Natural killer cell (primary cell): ENCODE measurements at regions not wholly inside any gene's neighbourhood (a gene's known extent, or its start where the extent isn't known, plus 50 kb on each side); places are given as distances from the start of the nearest gene placed in this dataset.
"Not testable (repeated sequence)": the region's sequence is repeated elsewhere in the genome, so short reads cannot be mapped to it uniquely, and the experiment has no call there.

Experiments
- ATAC-seq, 3 donors: fragments of 150-1000 bp in 2 of 3; fragments of 200-7000 bp in 1 of 3; cut with Tn5 transposase; 1 replicate in 1 of 3; 2 replicates in 2 of 3; pipeline ENCODE4 v1.10.0; 2021; ENCODE audit warnings: mild to moderate bottlenecking in 2 of 3, moderate library complexity in 2 of 3
- DNase-seq, 2 donors: peaks; one replicate each; pipeline versions ENCODE4 v3.0.0 to v3.0.0-alpha.2; 2013 to 2021; ENCODE audit warnings: mixed read lengths in 1 of 2
- H3K27ac ChIP-seq: one replicate; pipeline ENCODE4 v1.5.1; 2013; ENCODE audit warnings: mild to moderate bottlenecking, low read length
- H3K27me3 ChIP-seq: one replicate; pipeline ENCODE4 v1.6.1; 2013; ENCODE audit warnings: low read length; ENCODE audit not compliant: control insufficient read depth, insufficient read depth
- H3K36me3 ChIP-seq: one replicate; pipeline ENCODE4 v1.6.1; 2013; ENCODE audit warnings: low read length; ENCODE audit not compliant: control insufficient read depth, insufficient read depth
- H3K4me1 ChIP-seq: one replicate; pipeline ENCODE4 v1.6.1; 2013; ENCODE audit warnings: low read length; ENCODE audit not compliant: control insufficient read depth, insufficient read depth
- H3K4me3 ChIP-seq: one replicate; pipeline ENCODE4 v1.5.1; 2013; ENCODE audit warnings: low read length
- H3K9me3 ChIP-seq: one replicate; pipeline ENCODE4 v1.6.1; 2013; ENCODE audit warnings: low read length; ENCODE audit not compliant: control insufficient read depth, insufficient read depth
- H3K27ac Mint-ChIP-seq, 2 donors: one replicate each; pipeline ENCODE4 v1.8.0; 2022; ENCODE audit warnings: mild to moderate bottlenecking in 2 of 2, mixed read lengths in 2 of 2, moderate library complexity in 1 of 2
- H3K27me3 Mint-ChIP-seq, 2 donors: one replicate each; pipeline ENCODE4 v1.8.0; 2022; ENCODE audit warnings: low read depth in 2 of 2, mixed read lengths in 2 of 2
- H3K36me3 Mint-ChIP-seq: one replicate; pipeline ENCODE4 v1.8.0; 2022; ENCODE audit warnings: mixed read lengths
- H3K4me1 Mint-ChIP-seq, 2 donors: one replicate each; pipeline ENCODE4 v1.8.0; 2022; ENCODE audit warnings: mixed read lengths in 2 of 2
- H3K4me3 Mint-ChIP-seq: one replicate; pipeline ENCODE4 v1.8.0; 2022; ENCODE audit warnings: mild to moderate bottlenecking, moderate library complexity, mixed read lengths
- H3K9me3 Mint-ChIP-seq, 2 donors: one replicate each; pipeline ENCODE4 v1.8.0; 2022; ENCODE audit warnings: mixed read lengths in 2 of 2
- CTCF ChIP-seq: fragments of 200-600 bp; IDR thresholded peaks from one replicate; pipeline ENCODE4 v1.8.0; 2022; ENCODE audit warnings: antibody characterized with exemption
- WGBS: methylation state at CpG from one replicate; pipeline ENCODE4 v1.1.7; 2013; ENCODE audit warnings: missing lambda C conversion rate; ENCODE audit not compliant: insufficient coverage; 5-methylcytosine and 5-hydroxymethylcytosine counted together
- intact Hi-C: fragments of 100-400 bp; cut with micrococcal nuclease; formaldehyde crosslinking; loops from one replicate; pipeline ENCODE4 v1.14.2; 2022

GRCh38 chr9:97103613-97104383, 64.9 kb upstream of the CTSV start:
- H3K4me1 Mint-ChIP-seq, H3K4me1 ChIP-seq, DNase-seq, H3K27me3 ChIP-seq, H3K36me3 ChIP-seq, H3K9me3 ChIP-seq, H3K27me3 Mint-ChIP-seq, ATAC-seq, H3K4me3 Mint-ChIP-seq, H3K9me3 Mint-ChIP-seq, intact Hi-C loops, H3K4me3 ChIP-seq, H3K27ac Mint-ChIP-seq, H3K36me3 Mint-ChIP-seq, H3K27ac ChIP-seq: not testable (repeated sequence)
- WGBS, result 97% methylated on average over 5 of the region's 6 CpGs

- peaks cover 0 to 19% of the 10 kb centered on the region in 2 donors for H3K27me3 Mint-ChIP-seq
Measured at GRCh38 chr9:97099540-97099939, 60.6 kb upstream of the CTSV start.

GRCh38 chr9:97096793-97097192, 57.9 kb upstream of the CTSV start:
- Histone ChIP-seq H3K36me3 (no peaks in the 10 kb centered on the region), H3K4me3 (no peak overlapping the region), H3K27me3 (no peaks in the 10 kb centered on the region), H3K9me3 (no peaks in the 10 kb centered on the region), H3K27ac (no peak overlapping the region), H3K4me1 (no peaks in the 10 kb centered on the region)
- WGBS, result 93% methylated on average over 4 of the region's 4 CpGs
- no peak for DNase-seq
- H3K9me3 Mint-ChIP-seq, result no peaks in the 10 kb centered on the region
- H3K4me3 Mint-ChIP-seq, result no peak overlapping the region
- no peaks in the 10 kb centered on the region for H3K36me3 Mint-ChIP-seq
- H3K27ac Mint-ChIP-seq, result no peak overlapping the region
- H3K27me3 Mint-ChIP-seq, result peaks cover 7 to 43% of the 10 kb centered on the region in 2 donors
- H3K4me1 Mint-ChIP-seq, result no peaks in the 10 kb centered on the region
- TF ChIP-seq CTCF, result no peak
- intact Hi-C loops, result no loop called here
- ATAC-seq, result no peak

More at GRCh38 chr9:97099540-97099939, 60.6 kb upstream of the CTSV start:
- H3K4me1 Mint-ChIP-seq, H3K4me1 ChIP-seq, H3K27ac Mint-ChIP-seq, H3K4me3 Mint-ChIP-seq, H3K27ac ChIP-seq, H3K4me3 ChIP-seq, H3K36me3 Mint-ChIP-seq, intact Hi-C loops, ATAC-seq, DNase-seq, H3K27me3 ChIP-seq, H3K9me3 Mint-ChIP-seq, H3K9me3 ChIP-seq, H3K36me3 ChIP-seq: not testable (repeated sequence)
- WGBS, result 82% methylated on average over 1 of the region's 2 CpGs

DNA sequence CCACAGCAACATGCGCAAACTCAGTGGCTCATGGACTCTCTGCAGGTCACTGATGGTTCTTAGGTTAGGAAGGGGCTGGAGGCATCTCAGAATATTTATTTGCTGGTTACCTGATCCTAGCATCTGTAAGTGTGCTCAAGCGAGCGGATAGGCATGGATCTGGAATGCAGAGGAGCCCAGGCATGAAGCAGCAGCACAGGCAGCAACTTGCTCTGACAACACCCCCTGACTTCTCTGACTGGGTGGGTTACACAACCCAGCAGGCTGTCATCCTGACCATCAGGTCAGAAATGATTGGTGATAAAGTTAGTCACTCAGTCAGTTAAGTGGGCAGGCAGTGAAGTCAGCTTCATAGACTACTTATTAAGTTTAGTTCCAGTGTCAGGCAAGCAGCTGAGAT, 50.4 kb upstream of the CTSV start:
- H3K36me3 Mint-ChIP-seq, result not testable (repeated sequence)

More for the DNA sequence above, 50.4 kb upstream of the CTSV start:
- H3K4me3 Mint-ChIP-seq, ATAC-seq, H3K9me3 ChIP-seq, intact Hi-C loops, H3K27ac ChIP-seq, H3K4me1 ChIP-seq, DNase-seq, H3K27me3 ChIP-seq, H3K9me3 Mint-ChIP-seq, H3K4me1 Mint-ChIP-seq, H3K4me3 ChIP-seq, H3K27ac Mint-ChIP-seq, H3K36me3 ChIP-seq: not testable (repeated sequence)
- 77% methylated on average over 3 of the region's 3 CpGs for WGBS
- H3K27me3 Mint-ChIP-seq, result peaks cover 24 to 83% of the 10 kb centered on the region in 2 donors
